OCI-LY3 (cell line): ENCODE measurements at regions not wholly inside any gene's neighbourhood (a gene's known extent, or its start where the extent isn't known, plus 50 kb on each side); places are given as distances from the start of the nearest gene placed in this dataset.

Experiments used
- CTCF ChIP-seq: fragments of 200-600, 300-600 bp; sonication (generic); IDR thresholded peaks from 2 replicates; pipeline ENCODE4 v1.5.1; 2014; ENCODE audit warnings: antibody characterized with exemption, low read length, low read depth
- EZH2phosphoT487 ChIP-seq: fragments of 200-600 bp; shearing (Covaris generic); IDR thresholded peaks from 2 replicates; pipeline ENCODE4 v1.6.1; 2018; ENCODE audit warnings: antibody characterized with exemption, mixed run types, low read depth

- TF ChIP-seq CTCF (no peak), EZH2phosphoT487 (no peak)
These were observed 174.2 kb downstream of the LNPK start for GRCh38 chr2:175827856-175828255.
